ENCODE measurements at regions not wholly inside any gene's neighbourhood (a gene's known extent, or its start where the extent isn't known, plus 50 kb on each side); places are given as distances from the start of the nearest gene placed in this dataset.

- TF ChIP-seq CTCF (IDR thresholded peaks at IDR 0.05; ENCODE audit: low read depth, low read length) (no peak), EZH2phosphoT487 (IDR thresholded peaks at IDR 0.05; ENCODE audit: low read depth) (no peak)
These were observed 579.1 kb downstream of the PRKD1 start for GRCh38 chr14:29348504-29348903.

Data from OCI-LY3 (cell line).